Loucy (cell line): ENCODE measurements at regions not wholly inside any gene's neighbourhood (a gene's known extent, or its start where the extent isn't known, plus 50 kb on each side); places are given as distances from the start of the nearest gene placed in this dataset.

Experiments
- H2AFZ ChIP-seq: fragments of 200-600 bp; sonication (generic); 2 replicates; pipeline ENCODE4 v1.6.0; 2016; ENCODE audit warnings: antibody characterized with exemption, mild to moderate bottlenecking, low read length, moderate library complexity
- H3F3A ChIP-seq: fragments of 200-600 bp; 2 replicates; pipeline ENCODE4 v1.6.0; 2016; ENCODE audit warnings: antibody characterized with exemption, low read depth, mild to moderate bottlenecking
- H3K27me3 ChIP-seq: fragments of 200-600 bp; sonication (generic); 2 replicates; pipeline ENCODE4 v1.6.1; 2014; ENCODE audit warnings: low read length, mild to moderate bottlenecking; ENCODE audit not compliant: insufficient read depth, poor library complexity, severe bottlenecking
- H3K36me3 ChIP-seq: fragments of 200-600 bp; sonication (generic); 2 replicates; pipeline ENCODE4 v1.6.1; 2016; ENCODE audit warnings: low read length; ENCODE audit not compliant: insufficient read depth
- H3K4me1 ChIP-seq: fragments of 200-600 bp; sonication (generic); 2 replicates; pipeline ENCODE4 v1.5.1; 2014; ENCODE audit warnings: low read length, mild to moderate bottlenecking; ENCODE audit not compliant: insufficient read depth, poor library complexity, severe bottlenecking
- H3K4me2 ChIP-seq: fragments of 200-600 bp; sonication (generic); 2 replicates; pipeline ENCODE4 v1.6.0; 2014; ENCODE audit warnings: antibody characterized with exemption, low read length, low read depth, mild to moderate bottlenecking; ENCODE audit not compliant: poor library complexity, severe bottlenecking
- H3K4me3 ChIP-seq: fragments of 200-600 bp; sonication (generic); 2 replicates; pipeline ENCODE4 v1.5.1; 2014; ENCODE audit warnings: low read length, mild to moderate bottlenecking, mixed read lengths; ENCODE audit not compliant: poor library complexity, severe bottlenecking
- H3K79me2 ChIP-seq: fragments of 200-600 bp; sonication (generic); 2 replicates; pipeline ENCODE4 v1.6.1; 2014; ENCODE audit warnings: low read length; ENCODE audit not compliant: insufficient read depth
- H3K9ac ChIP-seq: fragments of 200-600 bp; sonication (generic); 2 replicates; pipeline ENCODE4 v1.6.0; 2014; ENCODE audit warnings: mild to moderate bottlenecking, low read depth, low read length, moderate library complexity; ENCODE audit not compliant: poor library complexity, severe bottlenecking
- H3K9me2 ChIP-seq: fragments of 200-600 bp; sonication (generic); replicated peaks from 2 replicates; pipeline ENCODE4 v1.6.1; 2016; ENCODE audit warnings: low read depth, low read length, mixed read lengths
- H3K9me3 ChIP-seq: fragments of 200-600 bp; sonication (generic); 2 replicates; pipeline ENCODE4 v1.6.1; 2014; ENCODE audit warnings: mild to moderate bottlenecking, antibody characterized with exemption, low read length, low read depth; ENCODE audit not compliant: insufficient read depth
- H4K20me1 ChIP-seq: fragments of 200-600 bp; sonication (generic); 2 replicates; pipeline ENCODE4 v1.6.0; 2014; ENCODE audit warnings: antibody characterized with exemption, low read length, mild to moderate bottlenecking; ENCODE audit not compliant: insufficient read depth, poor library complexity, severe bottlenecking
- CTCF ChIP-seq: fragments of 200-600 bp; sonication (generic); conservative IDR thresholded peaks from 2 replicates; pipeline ENCODE4 v1.5.1; 2014; ENCODE audit warnings: mild to moderate bottlenecking, antibody characterized with exemption, low read length
- EZH2phosphoT487 ChIP-seq: fragments of 200-600 bp; IDR thresholded peaks from 2 replicates; pipeline ENCODE4 v1.6.1; 2018; ENCODE audit warnings: antibody characterized with exemption, mild to moderate bottlenecking, moderate library complexity, borderline replicate concordance

DNA sequence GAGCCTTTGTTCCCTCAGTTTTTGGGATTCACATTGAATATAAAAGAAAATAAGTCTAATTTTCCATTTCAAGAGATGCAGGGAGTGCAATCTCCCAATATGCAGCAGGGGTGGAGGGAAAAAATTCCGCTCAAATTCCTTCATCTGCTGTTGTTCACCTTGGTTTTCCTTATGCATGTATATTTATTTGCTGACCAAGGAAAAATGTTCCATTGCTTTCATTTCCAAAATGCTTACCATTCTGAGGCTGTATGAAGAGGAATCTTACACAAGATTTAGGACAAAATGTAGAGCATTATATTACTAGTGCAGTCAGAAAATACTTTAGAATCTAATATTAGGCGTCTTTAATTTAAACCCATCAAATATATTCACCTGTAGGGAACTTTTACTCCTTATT lies 863.9 kb downstream of the EPHA3 start:
- H3K9me2 ChIP-seq, result no peaks in the 10 kb centered on the region
- H3K4me2 ChIP-seq, result no peak overlapping the region
- H3K9me3 ChIP-seq, result no peaks in the 10 kb centered on the region
- H2AFZ ChIP-seq, result no peak overlapping the region
- no peaks in the 10 kb centered on the region for H3K36me3 ChIP-seq
- H3K9ac ChIP-seq, result no peak overlapping the region
- H3K27me3 ChIP-seq, result no peaks in the 10 kb centered on the region
- no peak for TF ChIP-seq EZH2phosphoT487
- TF ChIP-seq CTCF, result no peak
- H3F3A ChIP-seq, result no peaks in the 10 kb centered on the region
- no peak overlapping the region for H3K4me3 ChIP-seq
- H3K79me2 ChIP-seq, result no peaks in the 10 kb centered on the region
- no peaks in the 10 kb centered on the region for H3K4me1 ChIP-seq
- H4K20me1 ChIP-seq, result no peaks in the 10 kb centered on the region

GRCh38 chr3:89973156-89973555 lies 865.7 kb downstream of the EPHA3 start:
- no peaks in the 10 kb centered on the region for H3F3A ChIP-seq

DNA sequence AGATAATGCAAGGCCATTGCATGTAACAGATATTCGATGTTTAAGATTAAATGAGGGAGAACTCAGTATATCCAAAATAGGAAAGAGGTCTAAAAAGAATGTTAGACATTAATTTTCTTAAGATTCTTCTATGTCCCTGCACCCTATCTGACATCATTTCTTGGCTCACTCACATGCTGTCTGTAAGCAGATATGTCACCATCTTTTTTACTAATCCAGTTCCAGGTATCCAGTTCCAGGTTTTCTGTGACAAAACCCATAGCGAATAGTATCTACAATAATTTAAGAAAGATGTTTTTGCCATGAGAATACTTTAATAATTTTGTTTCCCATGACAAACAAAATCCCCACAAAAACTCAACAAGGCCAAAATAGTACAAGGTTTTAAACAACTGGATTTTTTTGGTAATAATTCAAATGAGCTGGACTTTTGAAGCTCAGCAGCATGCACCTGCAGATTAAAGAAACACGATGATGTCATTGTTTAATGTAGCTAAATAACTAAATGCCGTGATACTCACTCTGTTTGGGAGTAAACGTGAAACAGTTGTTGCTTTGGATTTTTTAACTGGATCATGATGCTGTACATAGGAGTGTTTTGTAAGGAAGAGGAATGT lies 867.6 kb downstream of the EPHA3 start:
- H3K4me1 ChIP-seq, result no peaks in the 10 kb centered on the region
- H3K9ac ChIP-seq, result no peak overlapping the region
- no peak overlapping the region for H3K4me2 ChIP-seq
- TF ChIP-seq EZH2phosphoT487, result no peak
- TF ChIP-seq CTCF, result no peak
- H2AFZ ChIP-seq, result no peak overlapping the region
- no peaks in the 10 kb centered on the region for H3K9me3 ChIP-seq
- no peaks in the 10 kb centered on the region for H4K20me1 ChIP-seq
- no peaks in the 10 kb centered on the region for H3K36me3 ChIP-seq
- no peaks in the 10 kb centered on the region for H3F3A ChIP-seq
- no peak overlapping the region for H3K4me3 ChIP-seq
- H3K27me3 ChIP-seq, result no peaks in the 10 kb centered on the region
- H3K79me2 ChIP-seq, result no peaks in the 10 kb centered on the region
- H3K9me2 ChIP-seq, result no peaks in the 10 kb centered on the region

More at GRCh38 chr3:89973156-89973555, 865.7 kb downstream of the EPHA3 start:
- no peak overlapping the region for H3K4me3 ChIP-seq
- TF ChIP-seq EZH2phosphoT487 (no peak), CTCF (no peak)
- H3K9me2 ChIP-seq, result no peaks in the 10 kb centered on the region
- H3K4me1 ChIP-seq, result no peaks in the 10 kb centered on the region
- no peaks in the 10 kb centered on the region for H3K79me2 ChIP-seq
- no peaks in the 10 kb centered on the region for H4K20me1 ChIP-seq
- no peak overlapping the region for H3K9ac ChIP-seq
- no peaks in the 10 kb centered on the region for H3K36me3 ChIP-seq
- no peaks in the 10 kb centered on the region for H3K27me3 ChIP-seq
- H3K4me2 ChIP-seq, result no peak overlapping the region
- H3K9me3 ChIP-seq, result no peaks in the 10 kb centered on the region
- H2AFZ ChIP-seq, result no peak overlapping the region
